GM10248 (cell line): ENCODE measurements at regions not wholly inside any gene's neighbourhood (a gene's known extent, or its start where the extent isn't known, plus 50 kb on each side); places are given as distances from the start of the nearest gene placed in this dataset.

ENCODE experiments used
- CTCF ChIA-PET: fragments of 300-600 bp; sonication (Branson Sonifier 250); formaldehyde crosslinking; extraction: SDS; loops from one replicate; lab custom pipeline; 2021; ENCODE audit warnings: antibody characterized with exemption; lab: Yijun Ruan, JAX
- POLR2A ChIA-PET: fragments of 350-650 bp; sonication (Branson Sonifier 250); formaldehyde crosslinking; extraction: SDS; loops from one replicate; lab custom pipeline; 2020; ENCODE audit warnings: antibody characterized with exemption; lab: Yijun Ruan, JAX
- DNase-seq: peaks from one replicate; pipeline ENCODE4 v3.0.0; 2012; ENCODE audit errors: extremely low spot score
- CTCF ChIP-seq: IDR thresholded peaks from 2 replicates; pipeline ENCODE4 v1.5.1; 2012; ENCODE audit warnings: mild to moderate bottlenecking, low read depth; ENCODE audit errors: extremely low read depth, missing control alignments, control extremely low read depth

- no peak for TF ChIP-seq CTCF
- CTCF ChIA-PET = no interaction called here
- no peak for DNase-seq
- POLR2A ChIA-PET = no interaction called here
Measured at GRCh38 chr4:184921456-184921855, 95.7 kb upstream of the ACSL1 start.

GRCh38 chr4:184922301-184922700 is 96.0 kb upstream of the HELT start:
- no peak for TF ChIP-seq CTCF
- ChIA-PET CTCF (no interaction called here), POLR2A (no interaction called here)
- no peak for DNase-seq

- ChIA-PET CTCF (no interaction called here), POLR2A (no interaction called here)
- DNase-seq = no peak
Measured at GRCh38 chr4:184924516-184924915, 93.8 kb upstream of the HELT start.

GRCh38 chr4:184929476-184929875 is 88.8 kb upstream of the HELT start:
- DNase-seq = no peak
- CTCF ChIA-PET = no interaction called here
- POLR2A ChIA-PET = no interaction called here
- TF ChIP-seq CTCF = no peak

More at GRCh38 chr4:184924516-184924915, 93.8 kb upstream of the HELT start:
- TF ChIP-seq CTCF = no peak

GRCh38 chr4:184930026-184930425 is 88.3 kb upstream of the HELT start:
- no peak for TF ChIP-seq CTCF
- ChIA-PET CTCF (no interaction called here), POLR2A (no interaction called here)
- no peak for DNase-seq

- CTCF ChIA-PET = no interaction called here
- no peak for DNase-seq
- no peak for TF ChIP-seq CTCF
- POLR2A ChIA-PET = no interaction called here
Measured at GRCh38 chr4:184932343-184932742, 85.9 kb upstream of the HELT start.

GRCh38 chr4:184933311-184933710 is 85.0 kb upstream of the HELT start:
- no peak for DNase-seq
- ChIA-PET CTCF (no interaction called here), POLR2A (no interaction called here)
- no peak for TF ChIP-seq CTCF
